Spleen (tissue), 11 donors: ENCODE measurements at regions not wholly inside any gene's neighbourhood (a gene's known extent, or its start where the extent isn't known, plus 50 kb on each side); places are given as distances from the start of the nearest gene placed in this dataset.

Experiments used
- DNase-seq: peaks from one replicate; pipeline ENCODE4 v3.0.0-alpha.2; 2020
- H3K27ac ChIP-seq, 8 donors: fragments of 200-600 bp; sonication (generic) in 7 of 8; 1 replicate in 4 of 8; 2 replicates in 4 of 8; pipeline versions ENCODE4 v1.5.0 to v1.8.0; 2016 to 2021; ENCODE audit warnings: inconsistent platforms in 4 of 8, mild to moderate bottlenecking in 4 of 8, moderate library complexity in 1 of 8
- H3K27me3 ChIP-seq, 7 donors: fragments of 200-600 bp; sonication (generic) in 6 of 7; replicated peaks in 1 of 7; 1 replicate in 4 of 7; 2 replicates in 3 of 7; pipeline versions ENCODE4 v1.5.0 to v1.8.0; 2016 to 2021; ENCODE audit warnings: inconsistent platforms in 3 of 7, mild to moderate bottlenecking in 1 of 7
- H3K36me3 ChIP-seq, 6 donors: fragments of 200-600 bp; sonication (generic) in 5 of 6; 1 replicate in 4 of 6; 2 replicates in 2 of 6; pipeline versions ENCODE4 v1.5.0 to v1.8.0; 2016 to 2021; ENCODE audit warnings: inconsistent platforms in 2 of 6
- H3K4me1 ChIP-seq, 6 donors: fragments of 200-600 bp; sonication (generic) in 5 of 6; 1 replicate in 3 of 6; 2 replicates in 3 of 6; pipeline versions ENCODE4 v1.5.0 to v1.8.0; 2016 to 2021; ENCODE audit warnings: inconsistent platforms in 3 of 6
- H3K4me3 ChIP-seq, 8 donors: fragments of 200-600 bp; sonication (generic) in 7 of 8; 1 replicate in 4 of 8; 2 replicates in 4 of 8; pipeline versions ENCODE4 v1.5.0 to v1.8.0; 2016 to 2021; ENCODE audit warnings: inconsistent platforms in 4 of 8, mild to moderate bottlenecking in 4 of 8, moderate library complexity in 2 of 8
- H3K9me3 ChIP-seq, 8 donors: fragments of 200-600 bp; sonication (generic) in 7 of 8; 1 replicate in 4 of 8; 2 replicates in 4 of 8; pipeline versions ENCODE4 v1.5.0 to v1.8.0; 2016 to 2021; ENCODE audit warnings: inconsistent platforms in 4 of 8
- POLR2A ChIP-seq, 3 donors: fragments of 450-650 bp; IDR thresholded peaks; one replicate each; pipeline ENCODE4 v1.5.1; 2017; ENCODE audit warnings: antibody characterized with exemption in 3 of 3, mild to moderate bottlenecking in 1 of 3
- POLR2AphosphoS5 ChIP-seq, 3 donors: sonication (generic); formaldehyde crosslinking; IDR thresholded peaks; one replicate each; pipeline ENCODE4 v1.5.1; 2017; ENCODE audit warnings: antibody characterized with exemption in 3 of 3
- WGBS, 5 donors: extraction: QIAGEN DNeasy Blood & Tissue Kit in 3 of 5; methylation state at CpG; one replicate each; pipeline versions ENCODE4 v1.1.5 to v1.1.7; 2013 to 2018; 5-methylcytosine and 5-hydroxymethylcytosine counted together
- intact Hi-C: fragments of 100-400 bp; cut with DNase I; formaldehyde crosslinking; loops from one replicate; pipeline ENCODE4 v1.15.0; 2023; ENCODE audit warnings: low total_unique reads
- TF ChIP-seq, protein P1 (sequence below), 11 experiments: fragments of 200-600 bp in 7 of 11; fragments of 450-650 bp in 4 of 11; sonication (generic) in 4 of 11; IDR thresholded peaks in 8 of 11; conservative IDR thresholded peaks in 3 of 11; 1 replicate in 7 of 11; 2 replicates in 4 of 11; pipeline versions ENCODE4 v1.4.0 to v1.8.0; 2016 to 2021; ENCODE audit warnings: antibody characterized with exemption in 11 of 11, inconsistent platforms in 4 of 11, mild to moderate bottlenecking in 1 of 11
- donor health status: healthy with polysubstance abuse.
- donor health status: DM: no; HTN: no; CAD: no; lungs with moderate emphysema.
- donor health status: DM: no; HTN: no; CAD: no.
- donor health status: Bipolar disorder and iron deficiency.
- donor health status: healthy.
- donor health status: DM: no; HTN: no; CAD: no.
- donor health status: DM: yes; HTN: yes; CAD: no.

DNA sequence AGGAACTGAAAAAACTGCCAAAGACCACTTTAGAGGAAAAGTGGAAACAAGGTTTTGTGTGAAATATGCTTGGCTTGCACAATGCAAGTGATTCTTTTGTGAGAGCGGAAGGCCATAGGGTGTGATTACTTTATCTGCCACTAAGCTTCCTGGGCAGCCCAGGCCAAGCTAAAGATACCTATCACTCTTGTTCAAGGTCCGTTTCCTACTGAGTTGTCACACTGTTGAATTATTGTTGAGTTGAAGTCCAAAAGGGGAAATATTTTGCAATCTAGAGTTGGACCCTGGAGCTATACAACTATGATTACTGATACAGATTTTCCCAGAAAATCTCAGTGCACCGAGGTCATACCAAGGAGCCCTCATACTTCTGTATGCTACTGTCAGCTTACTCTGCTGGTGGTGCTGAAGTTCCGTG, 72.7 kb upstream of the CTAGE1 start:
- Histone ChIP-seq H3K27me3 (no peaks in the 10 kb centered on the region), H3K9me3 (peaks cover 0 to 2% (median 0%) of the 10 kb centered on the region in 8 donors), H3K36me3 (no peaks in the 10 kb centered on the region), H3K4me3 (no peak overlapping the region), H3K27ac (peak overlapping the region in 6 of 8 donors; percentile 49 to 77 (median 63)), H3K4me1 (peaks cover 0 to 17% (median 0%) of the 10 kb centered on the region in 6 donors)
- intact Hi-C loops = loop anchor here (10.0 kb wide), 1 partner anchor 64 kb away; no protein-coding TSS in a partner anchor
- TF ChIP-seq POLR2AphosphoS5 (IDR thresholded peaks at IDR 0.05) (peak in 1 of 3 donors; percentile 70), POLR2A (IDR thresholded peaks at IDR 0.05) (no peak)
- TF ChIP-seq, protein P1, sequence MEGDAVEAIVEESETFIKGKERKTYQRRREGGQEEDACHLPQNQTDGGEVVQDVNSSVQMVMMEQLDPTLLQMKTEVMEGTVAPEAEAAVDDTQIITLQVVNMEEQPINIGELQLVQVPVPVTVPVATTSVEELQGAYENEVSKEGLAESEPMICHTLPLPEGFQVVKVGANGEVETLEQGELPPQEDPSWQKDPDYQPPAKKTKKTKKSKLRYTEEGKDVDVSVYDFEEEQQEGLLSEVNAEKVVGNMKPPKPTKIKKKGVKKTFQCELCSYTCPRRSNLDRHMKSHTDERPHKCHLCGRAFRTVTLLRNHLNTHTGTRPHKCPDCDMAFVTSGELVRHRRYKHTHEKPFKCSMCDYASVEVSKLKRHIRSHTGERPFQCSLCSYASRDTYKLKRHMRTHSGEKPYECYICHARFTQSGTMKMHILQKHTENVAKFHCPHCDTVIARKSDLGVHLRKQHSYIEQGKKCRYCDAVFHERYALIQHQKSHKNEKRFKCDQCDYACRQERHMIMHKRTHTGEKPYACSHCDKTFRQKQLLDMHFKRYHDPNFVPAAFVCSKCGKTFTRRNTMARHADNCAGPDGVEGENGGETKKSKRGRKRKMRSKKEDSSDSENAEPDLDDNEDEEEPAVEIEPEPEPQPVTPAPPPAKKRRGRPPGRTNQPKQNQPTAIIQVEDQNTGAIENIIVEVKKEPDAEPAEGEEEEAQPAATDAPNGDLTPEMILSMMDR (IDR thresholded peaks at IDR 0.05 in 8 of 11, conservative IDR thresholded peaks at IDR 0.05 in 3 of 11) = peak in 8 of 11 experiments; percentile 13 to 59 (median 33)
- 26 to 51% (median 34%) methylated on average over 4 of the region's 4 CpGs for WGBS, 5 donors
- no peak for DNase-seq

DNA sequence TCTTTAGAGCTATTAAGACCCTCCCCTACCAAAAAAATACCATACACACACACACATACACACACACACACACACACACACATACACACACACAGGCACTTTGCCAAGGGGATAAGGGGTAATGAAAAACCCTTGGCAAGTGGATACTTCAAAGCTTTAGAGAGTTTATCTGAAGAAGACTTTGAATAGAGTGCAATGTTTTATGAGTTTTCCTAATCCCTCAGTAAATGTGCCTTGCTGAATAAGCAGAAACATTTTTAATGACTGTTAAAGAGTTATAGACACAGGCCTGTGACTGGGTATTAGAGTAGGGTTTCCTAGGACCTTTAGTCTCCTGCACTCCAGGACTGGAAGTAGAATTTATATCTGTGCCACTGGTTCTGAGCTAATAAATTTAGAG, 75.5 kb upstream of the CTAGE1 start:
- peaks cover 0 to 17% (median 0%) of the 10 kb centered on the region in 6 donors for H3K4me1 ChIP-seq
- no peaks in the 10 kb centered on the region for H3K27me3 ChIP-seq
- intact Hi-C loops = loop anchor here (10.0 kb wide), 1 partner anchor 62 kb away; no protein-coding TSS in a partner anchor
- no peaks in the 10 kb centered on the region for H3K36me3 ChIP-seq
- TF ChIP-seq, protein P1 (IDR thresholded peaks at IDR 0.05 in 8 of 11, conservative IDR thresholded peaks at IDR 0.05 in 3 of 11) = no peak
- TF ChIP-seq POLR2A (IDR thresholded peaks at IDR 0.05) (no peak), POLR2AphosphoS5 (IDR thresholded peaks at IDR 0.05) (no peak)
- no peak for DNase-seq
- no peak overlapping the region for H3K27ac ChIP-seq
- no peak overlapping the region for H3K4me3 ChIP-seq
- peaks cover 0 to 9% (median 3%) of the 10 kb centered on the region in 8 donors for H3K9me3 ChIP-seq

DNA sequence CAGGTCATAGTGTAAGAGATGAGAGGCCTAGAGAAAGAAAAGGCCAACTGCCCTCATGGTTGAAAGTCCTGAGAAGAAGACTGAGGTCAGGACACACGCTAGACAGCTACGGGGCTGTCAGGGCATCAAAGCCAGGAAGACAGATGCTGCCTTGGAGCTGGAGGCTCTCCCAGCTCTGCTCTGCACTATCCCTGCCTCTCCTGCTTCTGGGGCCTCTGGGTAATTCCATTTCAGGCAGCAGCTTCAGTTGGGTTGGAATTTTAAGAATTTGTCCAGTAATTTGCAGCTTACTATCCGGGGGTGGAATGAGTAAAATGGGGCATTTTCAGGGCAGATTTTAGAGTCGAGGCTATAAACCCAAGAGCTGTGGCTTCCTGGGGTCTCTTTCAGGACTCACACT, 76.2 kb upstream of the CTAGE1 start:
- no peak for TF ChIP-seq POLR2AphosphoS5 (IDR thresholded peaks at IDR 0.05)
- no peak for TF ChIP-seq POLR2A (IDR thresholded peaks at IDR 0.05)
- TF ChIP-seq, protein P1 (IDR thresholded peaks at IDR 0.05 in 8 of 11, conservative IDR thresholded peaks at IDR 0.05 in 3 of 11) = no peak
- peaks cover 0 to 11% (median 3%) of the 10 kb centered on the region in 8 donors for H3K9me3 ChIP-seq
- H3K36me3 ChIP-seq = no peaks in the 10 kb centered on the region
- no peak for DNase-seq
- peaks cover 0 to 13% (median 0%) of the 10 kb centered on the region in 6 donors for H3K4me1 ChIP-seq
- no peaks in the 10 kb centered on the region for H3K27me3 ChIP-seq
- WGBS, 5 donors = 73 to 82% (median 77%) methylated on average over 4 of the region's 4 CpGs
- H3K4me3 ChIP-seq = no peak overlapping the region
- H3K27ac ChIP-seq = no peak overlapping the region
- intact Hi-C loops = loop anchor here (10.0 kb wide), 1 partner anchor 61 kb away; no protein-coding TSS in a partner anchor

DNA sequence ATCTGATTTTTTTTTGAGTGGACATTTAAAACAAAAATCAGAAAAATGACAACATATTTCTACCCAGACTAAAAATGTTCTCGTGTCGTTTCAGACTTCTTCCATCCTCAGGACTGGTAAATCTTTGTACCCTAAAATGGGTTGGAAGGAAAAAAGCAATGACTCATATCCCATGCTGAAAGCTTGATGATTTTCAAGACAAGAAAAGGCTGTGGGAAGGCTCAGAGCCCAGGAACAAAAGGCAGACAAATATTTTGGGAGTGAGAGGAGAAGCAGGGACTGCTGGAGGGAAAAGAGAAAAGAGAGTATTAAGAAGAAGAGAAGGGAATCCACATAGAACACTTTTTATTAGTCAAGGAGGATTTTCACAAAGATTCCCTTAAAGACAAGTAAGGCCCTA, 77.1 kb upstream of the CTAGE1 start:
- TF ChIP-seq, protein P1 (IDR thresholded peaks at IDR 0.05 in 8 of 11, conservative IDR thresholded peaks at IDR 0.05 in 3 of 11) = no peak
- TF ChIP-seq POLR2A (IDR thresholded peaks at IDR 0.05) (no peak), POLR2AphosphoS5 (IDR thresholded peaks at IDR 0.05) (no peak)
- 69 to 93% (median 87%) methylated on average over 2 of the region's 2 CpGs for WGBS, 5 donors
- intact Hi-C loops = loop anchor here (10.0 kb wide), 1 partner anchor 60 kb away; no protein-coding TSS in a partner anchor
- H3K4me3 ChIP-seq = no peak overlapping the region
- peaks cover 0 to 11% (median 3%) of the 10 kb centered on the region in 8 donors for H3K9me3 ChIP-seq
- peaks cover 0 to 4% (median 0%) of the 10 kb centered on the region in 6 donors for H3K4me1 ChIP-seq
- DNase-seq = no peak
- no peaks in the 10 kb centered on the region for H3K27me3 ChIP-seq
- H3K27ac ChIP-seq = no peak overlapping the region
- no peaks in the 10 kb centered on the region for H3K36me3 ChIP-seq
